ENCODE measurements at regions not wholly inside any gene's neighbourhood (a gene's known extent, or its start where the extent isn't known, plus 50 kb on each side); places are given as distances from the start of the nearest gene placed in this dataset.

DNA sequence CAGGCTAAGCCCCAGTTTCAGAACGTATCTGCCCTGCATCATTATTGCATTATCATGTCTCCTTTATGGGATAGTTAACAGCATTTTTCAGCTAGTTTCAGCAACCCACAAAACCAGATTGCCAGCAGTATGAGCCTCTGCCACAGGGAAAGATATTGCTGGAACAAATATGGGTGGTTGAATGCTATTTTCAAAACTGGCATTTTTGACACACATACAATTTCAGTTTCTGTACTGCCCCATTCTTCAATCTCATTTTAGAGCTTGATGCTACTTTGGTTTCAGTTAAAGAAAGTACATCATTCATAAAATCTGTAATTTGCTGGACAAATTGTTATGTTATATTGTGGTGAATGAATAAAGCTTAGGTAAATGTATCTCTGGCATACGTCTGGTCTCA, 1037.5 kb downstream of the NAALADL2 start:
- no peaks in the 10 kb centered on the region for H3K4me1 ChIP-seq (ENCODE audit: control insufficient read depth in 2 of 2, insufficient read depth in 2 of 2, low read length in 2 of 2)
- Mint-ChIP-seq H3K27ac (no peak overlapping the region), H3K36me3 (no peaks in the 10 kb centered on the region), H3K4me3 (no peak overlapping the region), H3K9me3 (peaks cover 0 to 16% (median 3%) of the 10 kb centered on the region in 11 donors), H3K4me1 (no peaks in the 10 kb centered on the region), H3K27me3 (no peaks in the 10 kb centered on the region)
- no peak overlapping the region for H3K27ac ChIP-seq (ENCODE audit: low read depth, low read length)
- DNase-seq (no peak), ATAC-seq (no peak)
- no peak overlapping the region for H3K4me3 ChIP-seq (ENCODE audit: low read length)
- H3K36me3 ChIP-seq (ENCODE audit: control insufficient read depth in 2 of 3, insufficient read depth in 3 of 3, low read length in 3 of 3): no peaks in the 10 kb centered on the region
- CTCF ChIA-PET: no interaction called here
- no peaks in the 10 kb centered on the region for H3K9me3 ChIP-seq (ENCODE audit: control insufficient read depth in 2 of 3, low read length in 3 of 3)
- POLR2A ChIA-PET: no interaction called here
- H3K27me3 ChIP-seq (ENCODE audit: control insufficient read depth in 2 of 2, insufficient read depth in 2 of 2, low read length in 2 of 2): no peaks in the 10 kb centered on the region
- intact Hi-C loops (cut with micrococcal nuclease): no loop called here

GRCh38 chr3:175895731-175896130, 1036.6 kb downstream of the NAALADL2 start:
- Histone ChIP-seq H3K4me1 (ENCODE audit: control insufficient read depth in 2 of 2, insufficient read depth in 2 of 2, low read length in 2 of 2) (no peaks in the 10 kb centered on the region), H3K27ac (ENCODE audit: low read depth, low read length) (no peak overlapping the region), H3K27me3 (ENCODE audit: control insufficient read depth in 2 of 2, insufficient read depth in 2 of 2, low read length in 2 of 2) (no peaks in the 10 kb centered on the region), H3K4me3 (ENCODE audit: low read length) (no peak overlapping the region), H3K9me3 (ENCODE audit: control insufficient read depth in 2 of 3, low read length in 3 of 3) (no peaks in the 10 kb centered on the region), H3K36me3 (ENCODE audit: control insufficient read depth in 2 of 3, insufficient read depth in 3 of 3, low read length in 3 of 3) (no peaks in the 10 kb centered on the region)
- ChIA-PET CTCF (no interaction called here), POLR2A (no interaction called here)
- intact Hi-C loops (cut with micrococcal nuclease): no loop called here
- no peaks in the 10 kb centered on the region for H3K27me3 Mint-ChIP-seq
- H3K9me3 Mint-ChIP-seq: peaks cover 0 to 16% (median 3%) of the 10 kb centered on the region in 11 donors
- H3K27ac Mint-ChIP-seq: no peak overlapping the region
- no peaks in the 10 kb centered on the region for H3K36me3 Mint-ChIP-seq
- no peaks in the 10 kb centered on the region for H3K4me1 Mint-ChIP-seq
- DNase-seq: no peak
- no peak overlapping the region for H3K4me3 Mint-ChIP-seq
- ATAC-seq: no peak

DNA sequence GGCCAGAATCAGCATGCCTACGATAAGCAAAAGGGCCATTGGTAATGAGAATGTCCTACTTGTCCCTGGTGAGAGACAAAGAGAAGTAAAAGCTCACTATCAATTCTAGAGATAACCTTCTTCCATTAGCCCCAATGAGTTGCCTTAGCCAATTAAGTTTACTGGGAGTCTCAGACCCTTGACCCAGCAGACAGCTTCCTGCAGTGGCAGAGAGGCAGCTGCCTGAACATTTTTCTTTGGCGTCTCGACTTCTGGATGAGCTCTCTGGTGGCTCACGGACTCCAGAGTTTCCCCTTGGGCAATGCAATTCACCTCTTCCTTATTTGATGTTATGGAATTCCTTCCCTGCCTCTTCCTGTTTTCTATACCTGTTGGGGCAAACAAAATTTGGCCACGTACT, 1034.4 kb downstream of the NAALADL2 start:
- Histone ChIP-seq H3K4me3 (ENCODE audit: low read length) (no peak overlapping the region), H3K4me1 (ENCODE audit: control insufficient read depth in 2 of 2, insufficient read depth in 2 of 2, low read length in 2 of 2) (no peaks in the 10 kb centered on the region), H3K36me3 (ENCODE audit: control insufficient read depth in 2 of 3, insufficient read depth in 3 of 3, low read length in 3 of 3) (no peaks in the 10 kb centered on the region), H3K27ac (ENCODE audit: low read depth, low read length) (no peak overlapping the region), H3K27me3 (ENCODE audit: control insufficient read depth in 2 of 2, insufficient read depth in 2 of 2, low read length in 2 of 2) (no peaks in the 10 kb centered on the region), H3K9me3 (ENCODE audit: control insufficient read depth in 2 of 3, low read length in 3 of 3) (no peaks in the 10 kb centered on the region)
- ChIA-PET CTCF (no interaction called here), POLR2A (no interaction called here)
- Mint-ChIP-seq H3K27me3 (no peaks in the 10 kb centered on the region), H3K36me3 (no peaks in the 10 kb centered on the region), H3K4me1 (no peaks in the 10 kb centered on the region), H3K9me3 (peaks cover 0 to 16% (median 1%) of the 10 kb centered on the region in 11 donors), H3K27ac (no peak overlapping the region), H3K4me3 (no peak overlapping the region)
- intact Hi-C loops (cut with micrococcal nuclease): no loop called here
- ATAC-seq (no peak), DNase-seq (no peak)

GRCh38 chr3:175890066-175890465, 1030.9 kb downstream of the NAALADL2 start:
- Mint-ChIP-seq H3K27ac (no peak overlapping the region), H3K4me3 (no peak overlapping the region), H3K27me3 (no peaks in the 10 kb centered on the region), H3K4me1 (no peaks in the 10 kb centered on the region), H3K36me3 (no peaks in the 10 kb centered on the region), H3K9me3 (peaks cover 0 to 9% (median 2%) of the 10 kb centered on the region in 11 donors)
- no peaks in the 10 kb centered on the region for H3K36me3 ChIP-seq (ENCODE audit: control insufficient read depth in 2 of 3, insufficient read depth in 3 of 3, low read length in 3 of 3)
- H3K4me1 ChIP-seq (ENCODE audit: control insufficient read depth in 2 of 2, insufficient read depth in 2 of 2, low read length in 2 of 2): no peaks in the 10 kb centered on the region
- intact Hi-C loops (cut with micrococcal nuclease): no loop called here
- POLR2A ChIA-PET: no interaction called here
- DNase-seq (no peak), ATAC-seq (no peak)
- no peak overlapping the region for H3K4me3 ChIP-seq (ENCODE audit: low read length)
- H3K9me3 ChIP-seq (ENCODE audit: control insufficient read depth in 2 of 3, low read length in 3 of 3): peaks cover 0 to 6% (median 0%) of the 10 kb centered on the region in 3 experiments
- H3K27ac ChIP-seq (ENCODE audit: low read depth, low read length): no peak overlapping the region
- H3K27me3 ChIP-seq (ENCODE audit: control insufficient read depth in 2 of 2, insufficient read depth in 2 of 2, low read length in 2 of 2): no peaks in the 10 kb centered on the region
- CTCF ChIA-PET: no interaction called here

GRCh38 chr3:175885231-175885766, 1026.2 kb downstream of the NAALADL2 start:
- Mint-ChIP-seq H3K4me1 (no peaks in the 10 kb centered on the region), H3K27ac (no peak overlapping the region), H3K4me3 (no peak overlapping the region), H3K9me3 (peaks cover 0 to 17% (median 7%) of the 10 kb centered on the region in 11 donors), H3K36me3 (no peaks in the 10 kb centered on the region), H3K27me3 (no peaks in the 10 kb centered on the region)
- no peak overlapping the region for H3K27ac ChIP-seq (ENCODE audit: low read depth, low read length)
- ChIA-PET CTCF (no interaction called here), POLR2A (no interaction called here)
- no peak for DNase-seq
- no peaks in the 10 kb centered on the region for H3K27me3 ChIP-seq (ENCODE audit: control insufficient read depth in 2 of 2, insufficient read depth in 2 of 2, low read length in 2 of 2)
- no peak overlapping the region for H3K4me3 ChIP-seq (ENCODE audit: low read length)
- intact Hi-C loops (cut with micrococcal nuclease): no loop called here
- no peaks in the 10 kb centered on the region for H3K4me1 ChIP-seq (ENCODE audit: control insufficient read depth in 2 of 2, insufficient read depth in 2 of 2, low read length in 2 of 2)
- peaks cover 0 to 6% (median 0%) of the 10 kb centered on the region in 3 experiments for H3K9me3 ChIP-seq (ENCODE audit: control insufficient read depth in 2 of 3, low read length in 3 of 3)
- no peak for ATAC-seq
- no peaks in the 10 kb centered on the region for H3K36me3 ChIP-seq (ENCODE audit: control insufficient read depth in 2 of 3, insufficient read depth in 3 of 3, low read length in 3 of 3)

- H3K9me3 ChIP-seq (ENCODE audit: control insufficient read depth in 2 of 3, low read length in 3 of 3): no peaks in the 10 kb centered on the region
- no peaks in the 10 kb centered on the region for H3K36me3 Mint-ChIP-seq
- H3K27me3 ChIP-seq (ENCODE audit: control insufficient read depth in 2 of 2, insufficient read depth in 2 of 2, low read length in 2 of 2): no peaks in the 10 kb centered on the region
- intact Hi-C loops (cut with micrococcal nuclease): no loop called here
- no peak for DNase-seq
- no peak overlapping the region for H3K4me3 Mint-ChIP-seq
- H3K36me3 ChIP-seq (ENCODE audit: control insufficient read depth in 2 of 3, insufficient read depth in 3 of 3, low read length in 3 of 3): no peaks in the 10 kb centered on the region
- no peaks in the 10 kb centered on the region for H3K4me1 Mint-ChIP-seq
- ChIA-PET POLR2A (no interaction called here), CTCF (interaction anchor here (0.5 kb wide), 1 partner anchor 23 kb away, joined by 6 read pairs; no protein-coding TSS in a partner anchor)
- peaks cover 0 to 11% (median 7%) of the 10 kb centered on the region in 11 donors for H3K9me3 Mint-ChIP-seq
- no peak overlapping the region for H3K27ac Mint-ChIP-seq
- H3K4me1 ChIP-seq (ENCODE audit: control insufficient read depth in 2 of 2, insufficient read depth in 2 of 2, low read length in 2 of 2): no peaks in the 10 kb centered on the region
- no peak overlapping the region for H3K27ac ChIP-seq (ENCODE audit: low read depth, low read length)
- H3K27me3 Mint-ChIP-seq: no peaks in the 10 kb centered on the region
- no peak for ATAC-seq
- no peak overlapping the region for H3K4me3 ChIP-seq (ENCODE audit: low read length)
Observed at GRCh38 chr3:175879417-175879816, 1020.3 kb downstream of the NAALADL2 start.

DNA sequence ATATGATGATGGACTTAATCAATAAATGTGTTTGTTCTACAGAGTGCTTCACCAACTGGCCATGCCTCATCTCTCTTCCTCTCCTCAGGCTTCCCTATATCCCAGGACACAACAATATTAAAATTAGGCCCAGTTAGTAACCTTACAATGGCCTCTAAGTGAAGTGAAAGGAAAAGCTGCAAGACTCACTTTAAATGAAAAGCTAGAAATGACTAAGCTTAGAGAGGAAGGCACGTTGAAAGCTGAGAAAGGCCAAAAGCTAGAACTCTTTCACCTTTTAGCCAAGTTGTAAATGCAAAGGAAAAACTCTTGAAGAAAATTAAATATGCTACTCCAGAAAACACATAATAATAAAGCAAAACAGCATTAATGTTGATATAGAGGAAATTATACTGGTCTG, 1010.3 kb downstream of the NAALADL2 start:
- Mint-ChIP-seq H3K9me3 (peaks cover 0 to 10% (median 2%) of the 10 kb centered on the region in 11 donors), H3K36me3 (no peaks in the 10 kb centered on the region), H3K27ac (no peak overlapping the region), H3K27me3 (peaks cover 0 to 3% (median 0%) of the 10 kb centered on the region in 5 donors), H3K4me1 (no peaks in the 10 kb centered on the region), H3K4me3 (no peak overlapping the region)
- no peak for DNase-seq
- Histone ChIP-seq H3K9me3 (ENCODE audit: control insufficient read depth in 2 of 3, low read length in 3 of 3) (no peaks in the 10 kb centered on the region), H3K4me1 (ENCODE audit: control insufficient read depth in 2 of 2, insufficient read depth in 2 of 2, low read length in 2 of 2) (no peaks in the 10 kb centered on the region), H3K27me3 (ENCODE audit: control insufficient read depth in 2 of 2, insufficient read depth in 2 of 2, low read length in 2 of 2) (no peaks in the 10 kb centered on the region), H3K36me3 (ENCODE audit: control insufficient read depth in 2 of 3, insufficient read depth in 3 of 3, low read length in 3 of 3) (no peaks in the 10 kb centered on the region), H3K4me3 (ENCODE audit: low read length) (no peak overlapping the region), H3K27ac (ENCODE audit: low read depth, low read length) (no peak overlapping the region)
- CTCF ChIA-PET: no interaction called here
- intact Hi-C loops (cut with micrococcal nuclease): no loop called here
- ATAC-seq: no peak
- POLR2A ChIA-PET: no interaction called here
